ENCODE measurements at regions not wholly inside any gene's neighbourhood (a gene's known extent, or its start where the extent isn't known, plus 50 kb on each side); places are given as distances from the start of the nearest gene placed in this dataset.

DNA sequence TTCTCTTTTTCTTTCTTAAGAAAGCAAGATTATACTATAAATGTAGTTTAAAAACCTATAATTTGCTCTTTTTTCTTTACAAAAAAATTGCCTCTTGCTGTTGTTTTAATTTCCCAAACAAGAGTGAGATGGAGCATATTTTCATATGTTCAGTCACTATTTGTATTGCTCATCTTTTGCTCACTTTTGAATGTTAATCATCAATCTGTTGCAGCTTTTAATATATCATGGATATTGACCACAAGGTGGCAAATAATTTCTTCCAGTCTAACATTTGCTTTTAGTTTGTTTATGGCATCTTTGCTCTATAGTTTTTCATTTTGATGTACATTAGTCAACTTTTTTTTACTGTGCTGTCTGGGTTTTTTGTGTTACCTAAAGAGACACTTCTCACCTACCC, 112.6 kb upstream of the THRB start:
- no peak for DNase-seq (ENCODE audit: low read depth)
- TF ChIP-seq, protein P1, sequence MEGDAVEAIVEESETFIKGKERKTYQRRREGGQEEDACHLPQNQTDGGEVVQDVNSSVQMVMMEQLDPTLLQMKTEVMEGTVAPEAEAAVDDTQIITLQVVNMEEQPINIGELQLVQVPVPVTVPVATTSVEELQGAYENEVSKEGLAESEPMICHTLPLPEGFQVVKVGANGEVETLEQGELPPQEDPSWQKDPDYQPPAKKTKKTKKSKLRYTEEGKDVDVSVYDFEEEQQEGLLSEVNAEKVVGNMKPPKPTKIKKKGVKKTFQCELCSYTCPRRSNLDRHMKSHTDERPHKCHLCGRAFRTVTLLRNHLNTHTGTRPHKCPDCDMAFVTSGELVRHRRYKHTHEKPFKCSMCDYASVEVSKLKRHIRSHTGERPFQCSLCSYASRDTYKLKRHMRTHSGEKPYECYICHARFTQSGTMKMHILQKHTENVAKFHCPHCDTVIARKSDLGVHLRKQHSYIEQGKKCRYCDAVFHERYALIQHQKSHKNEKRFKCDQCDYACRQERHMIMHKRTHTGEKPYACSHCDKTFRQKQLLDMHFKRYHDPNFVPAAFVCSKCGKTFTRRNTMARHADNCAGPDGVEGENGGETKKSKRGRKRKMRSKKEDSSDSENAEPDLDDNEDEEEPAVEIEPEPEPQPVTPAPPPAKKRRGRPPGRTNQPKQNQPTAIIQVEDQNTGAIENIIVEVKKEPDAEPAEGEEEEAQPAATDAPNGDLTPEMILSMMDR (conservative IDR thresholded peaks at IDR 0.05; ENCODE audit: low read depth, low read length): no peak
- no peak overlapping the region for H3K4me3 ChIP-seq (ENCODE audit: low read depth, low read length)

DNA sequence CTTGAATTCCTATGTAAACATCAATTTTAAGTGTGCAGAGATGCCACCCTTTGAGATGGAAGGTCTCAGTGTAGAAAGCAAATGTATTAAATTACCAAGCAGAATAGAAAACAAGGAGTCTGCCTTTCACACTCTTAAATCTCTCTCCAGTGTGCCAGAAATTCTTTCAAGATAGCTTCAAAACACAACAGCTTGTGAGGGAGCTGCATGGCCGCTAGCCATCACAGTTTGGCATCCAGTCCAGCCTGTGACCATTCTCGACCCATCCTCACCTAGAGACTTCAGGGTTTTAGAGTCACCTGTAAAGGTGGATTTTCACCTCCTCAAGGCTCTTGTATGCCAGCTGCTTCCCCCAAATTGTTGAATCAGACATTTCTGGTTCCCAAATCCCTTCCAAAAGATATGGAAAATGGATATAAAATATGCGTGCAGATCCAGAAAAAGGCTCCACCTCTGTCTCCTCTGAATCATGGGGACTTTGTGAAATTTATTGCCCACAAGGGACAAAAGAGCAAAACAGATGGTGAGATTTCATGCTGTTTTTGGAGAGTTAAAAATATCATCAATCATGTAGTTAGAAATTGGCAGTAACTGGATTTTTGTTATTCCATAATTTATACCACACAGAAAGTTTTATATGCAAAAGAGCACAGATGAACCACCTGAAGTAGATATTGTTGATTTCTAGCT, 114.2 kb upstream of the THRB start:
- TF ChIP-seq, protein P1 (conservative IDR thresholded peaks at IDR 0.05; ENCODE audit: low read depth, low read length): no peak
- no peak overlapping the region for H3K4me3 ChIP-seq (ENCODE audit: low read depth, low read length)
- DNase-seq (ENCODE audit: low read depth): no peak

DNA sequence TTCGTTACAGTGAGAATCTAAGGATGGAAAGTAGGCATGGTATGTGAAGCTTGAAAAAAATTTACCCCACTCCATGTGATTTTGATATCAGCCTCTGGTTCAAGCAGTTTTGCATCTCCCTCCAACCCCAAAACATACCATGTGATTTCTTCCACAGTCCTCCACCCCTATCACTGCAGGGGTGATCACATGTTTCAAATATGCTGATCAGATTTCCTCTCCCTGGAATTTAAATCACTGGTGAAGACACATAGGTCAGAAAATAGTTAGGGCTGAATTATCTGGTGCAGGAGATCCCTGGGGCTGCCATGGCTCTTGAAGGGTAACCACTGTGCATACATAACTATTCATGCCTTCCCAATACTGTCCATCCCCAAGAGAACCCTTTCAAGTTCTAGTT, 119.7 kb upstream of the THRB start:
- no peak overlapping the region for H3K4me3 ChIP-seq (ENCODE audit: low read depth, low read length)
- TF ChIP-seq, protein P1 (conservative IDR thresholded peaks at IDR 0.05; ENCODE audit: low read depth, low read length): no peak
- DNase-seq (ENCODE audit: low read depth): no peak

DNA sequence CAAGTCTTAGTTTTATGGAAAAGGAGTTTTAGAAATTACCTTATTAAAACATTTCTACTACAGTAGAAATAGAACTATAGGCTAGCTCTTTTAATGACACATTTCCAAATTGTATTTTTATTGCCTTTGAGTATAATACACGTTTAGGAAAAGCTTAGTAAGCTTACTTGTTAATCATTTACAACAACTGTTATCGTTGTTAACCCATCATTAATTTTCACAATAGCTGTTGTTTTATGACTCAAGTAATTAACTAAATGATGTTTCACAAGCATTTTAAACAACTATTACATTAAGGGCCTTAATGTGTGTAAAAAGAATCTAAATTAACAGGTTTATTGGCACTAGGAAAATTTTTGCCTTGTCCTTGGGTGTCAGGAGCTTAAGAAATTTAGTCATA, 120.5 kb upstream of the THRB start:
- H3K4me3 ChIP-seq (ENCODE audit: low read depth, low read length): no peak overlapping the region
- DNase-seq (ENCODE audit: low read depth): no peak
- TF ChIP-seq, protein P1 (conservative IDR thresholded peaks at IDR 0.05; ENCODE audit: low read depth, low read length): no peak

DNA sequence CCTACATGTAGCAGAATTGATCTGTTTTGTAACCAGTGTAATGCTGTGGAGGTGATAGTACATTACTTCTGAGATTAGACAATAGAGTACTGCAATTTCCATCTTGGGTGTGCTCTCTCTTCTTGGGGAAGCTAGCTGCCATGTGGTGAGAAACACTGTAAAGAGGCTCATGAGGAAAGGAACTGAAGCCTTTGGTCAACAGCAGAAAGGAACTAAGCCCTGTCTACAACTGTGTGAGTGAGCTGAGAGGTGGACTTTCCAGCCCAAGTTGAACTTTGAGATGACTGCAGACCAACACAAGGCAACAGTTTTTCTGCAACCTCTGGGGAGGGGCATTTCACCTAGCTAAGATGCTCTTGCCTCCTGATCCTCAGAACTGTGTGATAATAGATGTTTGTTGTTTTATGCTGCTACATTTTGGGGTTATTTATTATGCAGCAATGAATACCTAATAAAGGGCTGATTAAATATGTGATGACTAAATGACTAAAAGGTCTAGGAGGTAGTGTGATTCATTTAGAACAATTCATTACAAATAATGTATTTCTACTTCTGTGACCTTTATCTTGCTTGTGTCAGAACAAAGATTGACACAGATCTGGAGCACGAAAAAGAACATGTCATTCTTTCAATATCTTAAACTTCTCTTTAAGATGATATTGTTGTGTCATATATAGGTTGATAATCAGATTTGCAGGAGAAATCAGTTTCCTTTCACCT, 121.6 kb upstream of the THRB start:
- H3K4me3 ChIP-seq (ENCODE audit: low read depth, low read length): no peak overlapping the region
- TF ChIP-seq, protein P1 (conservative IDR thresholded peaks at IDR 0.05; ENCODE audit: low read depth, low read length): no peak
- no peak for DNase-seq (ENCODE audit: low read depth)

DNA sequence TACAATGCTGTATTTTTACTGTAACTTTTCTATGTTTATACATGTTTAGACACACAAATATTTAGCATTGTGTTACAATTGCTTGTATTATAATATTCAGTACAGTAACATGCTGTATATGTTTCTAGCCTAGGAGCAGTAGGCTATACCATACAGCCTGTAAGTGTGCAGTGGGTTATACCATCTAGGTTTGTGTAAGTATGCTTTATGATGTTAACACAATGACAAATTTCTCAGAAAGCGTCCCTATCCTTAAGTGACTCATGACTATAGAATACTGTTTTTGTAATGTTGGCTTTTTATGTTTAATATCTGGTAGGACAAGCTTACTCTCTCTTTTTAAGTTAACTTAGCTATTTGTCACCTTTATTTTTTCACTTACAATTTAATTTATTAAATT, 127.5 kb upstream of the THRB start:
- no peak overlapping the region for H3K4me3 ChIP-seq (ENCODE audit: low read depth, low read length)
- TF ChIP-seq, protein P1 (conservative IDR thresholded peaks at IDR 0.05; ENCODE audit: low read depth, low read length): no peak
- no peak for DNase-seq (ENCODE audit: low read depth)

Measured in epithelial cell of proximal tubule (primary cell).